PC-9 (cell line): ENCODE measurements at regions not wholly inside any gene's neighbourhood (a gene's known extent, or its start where the extent isn't known, plus 50 kb on each side); places are given as distances from the start of the nearest gene placed in this dataset.

Experiments
- BruUV-seq: library from RNA; stranded (reverse); fragments of 400-500 nt; replicated peaks from 2 replicates; lab custom pipeline; 2021; lab: Mats Ljungman, UMichigan
- CTCF ChIA-PET: fragments of 300-600 bp; sonication (Branson Sonifier 250); formaldehyde crosslinking; loops from one replicate; lab custom pipeline; 2022; ENCODE audit warnings: antibody characterized with exemption; lab: Charles Lee
- POLR2A ChIA-PET: fragments of 300-600 bp; sonication (Branson Sonifier 250); formaldehyde crosslinking; loops from one replicate; lab custom pipeline; 2022; ENCODE audit warnings: antibody characterized with exemption; ENCODE audit not compliant: unreplicated experiment; lab: Charles Lee
- DNase-seq, 2 experiments: peaks; one replicate each; pipeline versions ENCODE4 v3.0.0 to v3.0.0-alpha.2; 2015 to 2022; ENCODE audit warnings: mixed read lengths in 1 of 2
- H2AFZ ChIP-seq: fragments of 200-600 bp; sonication (generic); 2 replicates; pipeline ENCODE4 v1.8.1; 2017; ENCODE audit warnings: antibody characterized with exemption
- H3F3A ChIP-seq: fragments of 200-600 bp; sonication (generic); 2 replicates; pipeline ENCODE4 v1.8.1; 2017; ENCODE audit warnings: antibody characterized with exemption, mild to moderate bottlenecking, low read depth; ENCODE audit not compliant: insufficient read depth
- H3K27ac ChIP-seq: fragments of 200-600 bp; sonication (generic); 2 replicates; pipeline ENCODE4 v1.6.1; 2016; ENCODE audit warnings: mixed run types
- H3K27me3 ChIP-seq: fragments of 200-600 bp; sonication (generic); 2 replicates; pipeline ENCODE4 v1.6.1; 2016; ENCODE audit warnings: low read depth, mixed run types; ENCODE audit not compliant: insufficient read depth
- H3K36me3 ChIP-seq: fragments of 200-600 bp; sonication (generic); 2 replicates; pipeline ENCODE4 v1.6.1; 2016; ENCODE audit warnings: low read depth, mixed run types
- H3K4me1 ChIP-seq: fragments of 200-600 bp; sonication (generic); replicated peaks from 2 replicates; pipeline ENCODE4 v1.6.1; 2016; ENCODE audit warnings: mixed run types; ENCODE audit not compliant: insufficient read depth
- H3K4me2 ChIP-seq: fragments of 200-600 bp; sonication (generic); 2 replicates; pipeline ENCODE4 v1.6.1; 2017; ENCODE audit warnings: mixed run types
- H3K4me3 ChIP-seq: fragments of 200-600 bp; sonication (generic); 2 replicates; pipeline ENCODE4 v1.6.1; 2016; ENCODE audit warnings: mixed run types
- H3K79me2 ChIP-seq: fragments of 200-600 bp; sonication (generic); 2 replicates; pipeline ENCODE4 v1.6.1; 2017; ENCODE audit warnings: low read depth, mixed run types
- H3K9me2 ChIP-seq: fragments of 200-600 bp; sonication (generic); 2 replicates; pipeline ENCODE4 v1.8.1; 2017; ENCODE audit warnings: mild to moderate bottlenecking; ENCODE audit not compliant: insufficient read depth
- H3K9me3 ChIP-seq: fragments of 200-600 bp; sonication (generic); 2 replicates; pipeline ENCODE4 v1.8.1; 2016; ENCODE audit warnings: low read depth; ENCODE audit not compliant: insufficient read depth
- H4K20me1 ChIP-seq: fragments of 200-600 bp; sonication (generic); 2 replicates; pipeline ENCODE4 v1.8.1; 2017; ENCODE audit not compliant: insufficient read depth
- CTCF ChIP-seq: fragments of 200-600 bp; sonication (generic); conservative IDR thresholded peaks from 2 replicates; pipeline ENCODE4 v1.6.1; 2017; ENCODE audit warnings: mixed run types, antibody characterized with exemption, mild to moderate bottlenecking, moderate library complexity
- EZH2 ChIP-seq: fragments of 200-600 bp; sonication (generic); IDR thresholded peaks from 2 replicates; pipeline ENCODE4 v1.8.0; 2017; ENCODE audit warnings: antibody characterized with exemption, low read depth
- intact Hi-C: fragments of 100-400 bp; cut with micrococcal nuclease; formaldehyde crosslinking; loops from one replicate; pipeline ENCODE4 v1.10.0; 2022; ENCODE audit not compliant: unreplicated experiment

- Histone ChIP-seq H3F3A (no peaks in the 10 kb centered on the region), H3K4me2 (no peak overlapping the region), H3K9me3 (no peaks in the 10 kb centered on the region), H3K4me1 (no peaks in the 10 kb centered on the region), H3K9me2 (no peaks in the 10 kb centered on the region), H3K36me3 (no peaks in the 10 kb centered on the region), H3K27me3 (no peaks in the 10 kb centered on the region), H3K4me3 (no peak overlapping the region), H2AFZ (no peak overlapping the region), H3K27ac (no peak overlapping the region), H3K79me2 (no peaks in the 10 kb centered on the region), H4K20me1 (no peaks in the 10 kb centered on the region)
- intact Hi-C loops, result no loop called here
- BruUV-seq, result no TSS peak
- TF ChIP-seq CTCF (no peak), EZH2 (no peak)
- ChIA-PET POLR2A (interaction anchor here (0.7 kb wide), 1 partner anchor 99 kb away, joined by 3 read pairs; no protein-coding TSS in a partner anchor), CTCF (no interaction called here)
- no peak for DNase-seq
Observed at GRCh38 chr3:67875858-67876257, 221.4 kb upstream of the SUCLG2 start.

- no peaks in the 10 kb centered on the region for H3K36me3 ChIP-seq
- H2AFZ ChIP-seq, result no peak overlapping the region
- no peaks in the 10 kb centered on the region for H3F3A ChIP-seq
- H3K4me3 ChIP-seq, result no peak overlapping the region
- intact Hi-C loops, result no loop called here
- H3K27ac ChIP-seq, result no peak overlapping the region
- no peaks in the 10 kb centered on the region for H3K9me3 ChIP-seq
- no peaks in the 10 kb centered on the region for H3K79me2 ChIP-seq
- POLR2A ChIA-PET, result interaction anchor here (0.7 kb wide), 1 partner anchor 99 kb away, joined by 3 read pairs; no protein-coding TSS in a partner anchor
- H3K4me1 ChIP-seq, result no peaks in the 10 kb centered on the region
- H3K9me2 ChIP-seq, result no peaks in the 10 kb centered on the region
- no peaks in the 10 kb centered on the region for H3K27me3 ChIP-seq
- TF ChIP-seq CTCF, result no peak
- no peak overlapping the region for H3K4me2 ChIP-seq
- BruUV-seq, result no TSS peak
- H4K20me1 ChIP-seq, result no peaks in the 10 kb centered on the region
- CTCF ChIA-PET, result no interaction called here
- DNase-seq, result no peak
Observed at GRCh38 chr3:67875338-67875737, 220.9 kb upstream of the SUCLG2 start.

DNA sequence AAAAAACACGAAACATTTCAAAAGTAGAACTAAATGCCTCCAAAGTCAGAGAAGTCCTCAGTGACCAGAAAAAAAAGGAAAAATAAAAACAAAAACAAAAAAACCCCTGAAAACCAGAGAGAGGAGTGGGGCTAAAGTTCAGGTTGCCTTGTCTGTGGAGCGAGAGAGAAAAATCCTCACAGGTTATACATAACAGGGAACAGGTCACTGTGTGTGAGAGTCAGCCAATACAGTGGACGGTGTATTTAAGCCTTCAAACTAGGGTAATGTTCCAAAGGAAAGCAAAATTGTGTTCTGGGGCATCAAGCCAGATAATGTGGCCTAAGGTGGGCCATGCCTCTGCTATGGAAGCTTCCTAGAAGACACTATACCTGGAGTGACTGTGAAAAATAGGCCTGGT is 216.1 kb upstream of the SUCLG2 start:
- H3K4me2 ChIP-seq, result no peak overlapping the region
- TF ChIP-seq EZH2 (no peak), CTCF (no peak)
- H3K9me3 ChIP-seq, result no peaks in the 10 kb centered on the region
- H3K36me3 ChIP-seq, result no peaks in the 10 kb centered on the region
- no peak for DNase-seq
- no peak overlapping the region for H2AFZ ChIP-seq
- H3K4me3 ChIP-seq, result no peak overlapping the region
- no peaks in the 10 kb centered on the region for H4K20me1 ChIP-seq
- POLR2A ChIA-PET, result no interaction called here
- no TSS peak for BruUV-seq
- intact Hi-C loops, result no loop called here
- H3K4me1 ChIP-seq, result no peaks in the 10 kb centered on the region
- H3F3A ChIP-seq, result no peaks in the 10 kb centered on the region
- H3K9me2 ChIP-seq, result no peaks in the 10 kb centered on the region
- no peaks in the 10 kb centered on the region for H3K79me2 ChIP-seq
- H3K27me3 ChIP-seq, result no peaks in the 10 kb centered on the region
- no peak overlapping the region for H3K27ac ChIP-seq
- CTCF ChIA-PET, result no interaction called here
